ENCODE measurements at regions not wholly inside any gene's neighbourhood (a gene's known extent, or its start where the extent isn't known, plus 50 kb on each side); places are given as distances from the start of the nearest gene placed in this dataset.

GRCh38 chr19:28605501-28606268, 607.3 kb downstream of the UQCRFS1 start:
- no peak for DNase-seq (ENCODE audit: low spot score)
- H3K27ac ChIP-seq, result no peak overlapping the region

GRCh38 chr19:28603453-28603852, 609.5 kb downstream of the UQCRFS1 start:
- Histone ChIP-seq H3K4me3 (no peak overlapping the region), H3K27ac (no peak overlapping the region)
- no peak for TF ChIP-seq CTCF (IDR thresholded peaks at IDR 0.05)
- no peak for DNase-seq (ENCODE audit: low spot score)

More at GRCh38 chr19:28605501-28606268, 607.3 kb downstream of the UQCRFS1 start:
- H3K4me3 ChIP-seq, result no peak overlapping the region
- no peak for TF ChIP-seq CTCF (IDR thresholded peaks at IDR 0.05)

GRCh38 chr19:28602675-28603298, 610.2 kb downstream of the UQCRFS1 start:
- Histone ChIP-seq H3K27ac (no peak overlapping the region), H3K4me3 (no peak overlapping the region)
- no peak for TF ChIP-seq CTCF (IDR thresholded peaks at IDR 0.05)
- DNase-seq (ENCODE audit: low spot score), result no peak

GRCh38 chr19:28601723-28602440, 611.1 kb downstream of the UQCRFS1 start:
- no peak overlapping the region for H3K4me3 ChIP-seq

DNA sequence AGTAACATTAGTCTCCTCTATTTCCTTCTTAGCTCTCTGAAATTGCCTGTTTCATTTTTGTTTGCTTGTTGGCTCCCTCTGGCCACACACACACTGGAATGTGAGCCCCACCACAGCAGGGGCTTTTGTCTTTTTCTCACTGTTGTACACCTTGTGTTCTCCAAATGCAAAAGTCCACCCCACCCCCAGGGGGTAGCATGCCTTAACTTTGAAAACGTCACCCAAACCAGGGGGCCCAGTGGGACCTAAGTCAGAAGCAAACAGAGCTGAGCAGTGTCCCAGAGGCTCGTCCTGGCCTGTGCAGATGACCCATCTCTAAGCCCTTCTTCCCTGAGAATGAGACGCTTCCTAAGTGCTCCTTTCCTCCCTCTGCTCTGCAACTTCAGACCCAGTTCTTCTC, 614.1 kb downstream of the UQCRFS1 start:
- Histone ChIP-seq H3K4me3 (no peak overlapping the region), H3K27ac (no peak overlapping the region)
- DNase-seq (ENCODE audit: low spot score), result no peak
- no peak for TF ChIP-seq CTCF (IDR thresholded peaks at IDR 0.05)

More at GRCh38 chr19:28601723-28602440, 611.1 kb downstream of the UQCRFS1 start:
- TF ChIP-seq CTCF (IDR thresholded peaks at IDR 0.05), result no peak
- H3K27ac ChIP-seq, result no peak overlapping the region
- DNase-seq (ENCODE audit: low spot score), result no peak

- TF ChIP-seq CTCF (IDR thresholded peaks at IDR 0.05), result no peak
- DNase-seq (ENCODE audit: low spot score), result no peak
- no peak overlapping the region for H3K4me3 ChIP-seq
- no peak overlapping the region for H3K27ac ChIP-seq
These were observed 616.3 kb downstream of the UQCRFS1 start for GRCh38 chr19:28596561-28597071.

Data from coronary artery (tissue), 2 donors.